ENCODE measurements at regions not wholly inside any gene's neighbourhood (a gene's known extent, or its start where the extent isn't known, plus 50 kb on each side); places are given as distances from the start of the nearest gene placed in this dataset.

GRCh38 chr2:129297430-129297829 is 682.0 kb upstream of the RAB6C start:
- Histone ChIP-seq H3K4me3 (replicated peaks in 1 of 4; ENCODE audit: control extremely low read depth in 1 of 4, insufficient read depth in 1 of 4, low read depth in 3 of 4, low read length in 4 of 4) (no peak overlapping the region), H3K9me3 (ENCODE audit: control insufficient read depth, insufficient read depth, low read depth, low read length) (no peaks in the 10 kb centered on the region), H3K4me1 (ENCODE audit: control insufficient read depth, extremely low read depth, insufficient read depth, low read length) (no peaks in the 10 kb centered on the region), H3K27me3 (ENCODE audit: control insufficient read depth, insufficient read depth, low read length) (no peaks in the 10 kb centered on the region), H3K79me2 (ENCODE audit: control insufficient read depth, insufficient read depth, low read length) (no peaks in the 10 kb centered on the region), H3K9ac (ENCODE audit: insufficient read depth, low read length) (no peak overlapping the region), H3K27ac (ENCODE audit: insufficient read depth, low read length) (no peak overlapping the region), H2AFZ (ENCODE audit: low read length) (no peak overlapping the region), H3K4me2 (ENCODE audit: extremely low read depth, insufficient read depth, low read length) (no peak overlapping the region), H3K36me3 (ENCODE audit: control insufficient read depth, insufficient read depth, low read length) (no peaks in the 10 kb centered on the region), H4K20me1 (ENCODE audit: control insufficient read depth, extremely low read depth, insufficient read depth, low read length) (no peaks in the 10 kb centered on the region)
- TF ChIP-seq EZH2 (IDR thresholded peaks at IDR 0.05; ENCODE audit: low read length, missing control alignments): no peak
- DNase-seq (ENCODE audit: low read depth in 2 of 2): no peak

GRCh38 chr2:129299338-129299737 is 680.1 kb upstream of the RAB6C start:
- Histone ChIP-seq H3K27me3 (ENCODE audit: control insufficient read depth, insufficient read depth, low read length) (no peaks in the 10 kb centered on the region), H2AFZ (ENCODE audit: low read length) (no peak overlapping the region), H4K20me1 (ENCODE audit: control insufficient read depth, extremely low read depth, insufficient read depth, low read length) (no peaks in the 10 kb centered on the region), H3K9ac (ENCODE audit: insufficient read depth, low read length) (no peak overlapping the region), H3K79me2 (ENCODE audit: control insufficient read depth, insufficient read depth, low read length) (no peaks in the 10 kb centered on the region), H3K4me2 (ENCODE audit: extremely low read depth, insufficient read depth, low read length) (no peak overlapping the region), H3K27ac (ENCODE audit: insufficient read depth, low read length) (no peak overlapping the region), H3K4me1 (ENCODE audit: control insufficient read depth, extremely low read depth, insufficient read depth, low read length) (no peaks in the 10 kb centered on the region), H3K4me3 (replicated peaks in 1 of 4; ENCODE audit: control extremely low read depth in 1 of 4, insufficient read depth in 1 of 4, low read depth in 3 of 4, low read length in 4 of 4) (no peak overlapping the region), H3K36me3 (ENCODE audit: control insufficient read depth, insufficient read depth, low read length) (no peaks in the 10 kb centered on the region), H3K9me3 (ENCODE audit: control insufficient read depth, insufficient read depth, low read depth, low read length) (no peaks in the 10 kb centered on the region)
- TF ChIP-seq EZH2 (IDR thresholded peaks at IDR 0.05; ENCODE audit: low read length, missing control alignments): no peak
- TF ChIP-seq CTCF (conservative IDR thresholded peaks at IDR 0.05 in 1 of 2, IDR thresholded peaks at IDR 0.05 in 1 of 2; ENCODE audit: low read depth in 1 of 2, low read length in 2 of 2): no peak
- no peak for DNase-seq (ENCODE audit: low read depth in 2 of 2)

- no peak overlapping the region for H2AFZ ChIP-seq (ENCODE audit: low read length)
- H3K27me3 ChIP-seq (ENCODE audit: control insufficient read depth, insufficient read depth, low read length): no peaks in the 10 kb centered on the region
- no peaks in the 10 kb centered on the region for H3K4me1 ChIP-seq (ENCODE audit: control insufficient read depth, extremely low read depth, insufficient read depth, low read length)
- no peaks in the 10 kb centered on the region for H4K20me1 ChIP-seq (ENCODE audit: control insufficient read depth, extremely low read depth, insufficient read depth, low read length)
- no peak overlapping the region for H3K4me3 ChIP-seq (replicated peaks in 1 of 4; ENCODE audit: control extremely low read depth in 1 of 4, insufficient read depth in 1 of 4, low read depth in 3 of 4, low read length in 4 of 4)
- no peaks in the 10 kb centered on the region for H3K36me3 ChIP-seq (ENCODE audit: control insufficient read depth, insufficient read depth, low read length)
- H3K79me2 ChIP-seq (ENCODE audit: control insufficient read depth, insufficient read depth, low read length): no peaks in the 10 kb centered on the region
- no peak overlapping the region for H3K9ac ChIP-seq (ENCODE audit: insufficient read depth, low read length)
- no peaks in the 10 kb centered on the region for H3K9me3 ChIP-seq (ENCODE audit: control insufficient read depth, insufficient read depth, low read depth, low read length)
- H3K27ac ChIP-seq (ENCODE audit: insufficient read depth, low read length): no peak overlapping the region
- no peak for TF ChIP-seq CTCF (conservative IDR thresholded peaks at IDR 0.05 in 1 of 2, IDR thresholded peaks at IDR 0.05 in 1 of 2; ENCODE audit: low read depth in 1 of 2, low read length in 2 of 2)
- no peak for TF ChIP-seq EZH2 (IDR thresholded peaks at IDR 0.05; ENCODE audit: low read length, missing control alignments)
- H3K4me2 ChIP-seq (ENCODE audit: extremely low read depth, insufficient read depth, low read length): no peak overlapping the region
- DNase-seq (ENCODE audit: low read depth in 2 of 2): no peak
These were observed 679.7 kb upstream of the RAB6C start for GRCh38 chr2:129299756-129300155.
